WTC11 (cell line): ENCODE measurements at regions not wholly inside any gene's neighbourhood (a gene's known extent, or its start where the extent isn't known, plus 50 kb on each side); places are given as distances from the start of the nearest gene placed in this dataset.

ENCODE experiments used
- AFF4 ChIP-seq: sonication (generic); formaldehyde crosslinking; IDR thresholded peaks from 2 replicates; pipeline ENCODE4 v1.8.1; 2023; ENCODE audit warnings: mild to moderate bottlenecking, missing genetic modification reagents, borderline replicate concordance
- CBFB ChIP-seq: sonication (generic); formaldehyde crosslinking; IDR thresholded peaks from 2 replicates; pipeline ENCODE4 v1.8.1; 2022; ENCODE audit warnings: mild to moderate bottlenecking, low read depth, missing genetic modification reagents
- FOXJ3 ChIP-seq: sonication (generic); formaldehyde crosslinking; IDR thresholded peaks from 2 replicates; pipeline ENCODE4 v1.9.0; 2021; ENCODE audit warnings: missing genetic modification reagents, mild to moderate bottlenecking, borderline replicate concordance
- HMGA2 ChIP-seq: fragments of 250-450 bp; sonication (Bioruptor Pico); IDR thresholded peaks from 2 replicates; pipeline ENCODE4 v1.4.0; 2021; ENCODE audit warnings: mild to moderate bottlenecking, moderate library complexity
- MLX ChIP-seq: sonication (generic); formaldehyde crosslinking; IDR thresholded peaks from 2 replicates; pipeline ENCODE4 v1.8.1; 2023; ENCODE audit warnings: mild to moderate bottlenecking, missing genetic modification reagents, moderate library complexity
- MXD4 ChIP-seq: fragments of 250-450 bp; sonication (Bioruptor Pico); IDR thresholded peaks from 2 replicates; pipeline ENCODE4 v1.8.0; 2021; ENCODE audit warnings: mild to moderate bottlenecking, moderate library complexity, borderline replicate concordance
- NFYB ChIP-seq: sonication (generic); formaldehyde crosslinking; conservative IDR thresholded peaks from 2 replicates; pipeline ENCODE4 v1.8.0; 2022; ENCODE audit warnings: low read depth, missing genetic modification reagents
- NR2C2 ChIP-seq: sonication (generic); formaldehyde crosslinking; IDR thresholded peaks from 2 replicates; pipeline ENCODE4 v1.8.0; 2022; ENCODE audit warnings: mild to moderate bottlenecking, missing genetic modification reagents
- RELA ChIP-seq: sonication (generic); formaldehyde crosslinking; IDR thresholded peaks from 2 replicates; pipeline ENCODE4 v1.8.1; 2022; ENCODE audit warnings: missing genetic modification reagents, mild to moderate bottlenecking, borderline replicate concordance
- TEAD4 ChIP-seq: sonication (generic); formaldehyde crosslinking; IDR thresholded peaks from 2 replicates; pipeline ENCODE4 v1.8.0; 2022; ENCODE audit warnings: mild to moderate bottlenecking, missing genetic modification reagents
- USF2 ChIP-seq: sonication (generic); formaldehyde crosslinking; IDR thresholded peaks from 2 replicates; pipeline ENCODE4 v1.8.1; 2023; ENCODE audit warnings: mild to moderate bottlenecking, missing genetic modification reagents, moderate library complexity
- ZNF121 ChIP-seq: sonication (generic); formaldehyde crosslinking; IDR thresholded peaks from 2 replicates; pipeline ENCODE4 v1.8.0; 2023; ENCODE audit warnings: missing genetic modification reagents
- TF ChIP-seq, protein P1 (sequence below): fragments of 200-600 bp; IDR thresholded peaks from 2 replicates; pipeline ENCODE4 v1.8.0; 2022; ENCODE audit warnings: antibody characterized with exemption
- TF ChIP-seq, protein P2 (sequence below): fragments of 250-450 bp; sonication (Bioruptor Pico); IDR thresholded peaks from 2 replicates; pipeline ENCODE4 v2.1.2; 2022; ENCODE audit warnings: mild to moderate bottlenecking, moderate library complexity

DNA sequence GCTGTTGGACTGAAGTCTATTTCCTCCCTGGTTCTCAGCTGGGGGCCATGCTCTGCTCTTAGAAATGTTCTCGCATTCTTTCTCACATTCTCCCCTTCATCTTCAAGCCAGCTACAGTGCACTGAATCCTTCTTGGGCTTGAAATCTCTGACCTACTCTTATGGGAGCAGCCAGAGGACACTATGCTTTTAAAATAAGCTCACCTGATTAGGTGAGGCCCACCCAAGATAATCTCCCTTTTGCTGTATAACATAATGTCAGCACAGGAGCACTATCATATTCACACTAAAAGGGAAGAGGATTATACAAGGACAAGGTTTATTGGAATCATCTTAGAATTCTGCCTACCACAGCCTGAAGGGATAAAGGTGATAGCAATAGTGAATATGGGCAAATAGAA lies 146.3 kb downstream of the ZNF674 start:
- TF ChIP-seq TEAD4 (CRISPR knock-in tag) (no peak), CBFB (no peak), HMGA2 (CRISPR knock-in tag) (no peak), MXD4 (CRISPR knock-in tag) (no peak), ZNF121 (no peak), NR2C2 (CRISPR knock-in tag) (no peak), RELA (CRISPR knock-in tag) (no peak), NFYB (CRISPR knock-in tag) (no peak), FOXJ3 (CRISPR knock-in tag) (no peak), USF2 (CRISPR knock-in tag) (no peak), MLX (no peak), AFF4 (CRISPR knock-in tag) (no peak)
- TF ChIP-seq, protein P1, sequence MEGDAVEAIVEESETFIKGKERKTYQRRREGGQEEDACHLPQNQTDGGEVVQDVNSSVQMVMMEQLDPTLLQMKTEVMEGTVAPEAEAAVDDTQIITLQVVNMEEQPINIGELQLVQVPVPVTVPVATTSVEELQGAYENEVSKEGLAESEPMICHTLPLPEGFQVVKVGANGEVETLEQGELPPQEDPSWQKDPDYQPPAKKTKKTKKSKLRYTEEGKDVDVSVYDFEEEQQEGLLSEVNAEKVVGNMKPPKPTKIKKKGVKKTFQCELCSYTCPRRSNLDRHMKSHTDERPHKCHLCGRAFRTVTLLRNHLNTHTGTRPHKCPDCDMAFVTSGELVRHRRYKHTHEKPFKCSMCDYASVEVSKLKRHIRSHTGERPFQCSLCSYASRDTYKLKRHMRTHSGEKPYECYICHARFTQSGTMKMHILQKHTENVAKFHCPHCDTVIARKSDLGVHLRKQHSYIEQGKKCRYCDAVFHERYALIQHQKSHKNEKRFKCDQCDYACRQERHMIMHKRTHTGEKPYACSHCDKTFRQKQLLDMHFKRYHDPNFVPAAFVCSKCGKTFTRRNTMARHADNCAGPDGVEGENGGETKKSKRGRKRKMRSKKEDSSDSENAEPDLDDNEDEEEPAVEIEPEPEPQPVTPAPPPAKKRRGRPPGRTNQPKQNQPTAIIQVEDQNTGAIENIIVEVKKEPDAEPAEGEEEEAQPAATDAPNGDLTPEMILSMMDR: no peak
- TF ChIP-seq, protein P2, sequence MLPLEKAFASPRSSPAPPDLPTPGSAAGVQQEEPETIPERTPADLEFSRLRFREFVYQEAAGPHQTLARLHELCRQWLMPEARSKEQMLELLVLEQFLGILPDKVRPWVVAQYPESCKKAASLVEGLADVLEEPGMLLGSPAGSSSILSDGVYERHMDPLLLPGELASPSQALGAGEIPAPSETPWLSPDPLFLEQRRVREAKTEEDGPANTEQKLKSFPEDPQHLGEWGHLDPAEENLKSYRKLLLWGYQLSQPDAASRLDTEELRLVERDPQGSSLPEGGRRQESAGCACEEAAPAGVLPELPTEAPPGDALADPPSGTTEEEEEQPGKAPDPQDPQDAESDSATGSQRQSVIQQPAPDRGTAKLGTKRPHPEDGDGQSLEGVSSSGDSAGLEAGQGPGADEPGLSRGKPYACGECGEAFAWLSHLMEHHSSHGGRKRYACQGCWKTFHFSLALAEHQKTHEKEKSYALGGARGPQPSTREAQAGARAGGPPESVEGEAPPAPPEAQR (CRISPR knock-in tag): no peak
